ENCODE measurements at regions not wholly inside any gene's neighbourhood (a gene's known extent, or its start where the extent isn't known, plus 50 kb on each side); places are given as distances from the start of the nearest gene placed in this dataset.
"Not testable (repeated sequence)": the region's sequence is repeated elsewhere in the genome, so short reads cannot be mapped to it uniquely, and the experiment has no call there.

DNA sequence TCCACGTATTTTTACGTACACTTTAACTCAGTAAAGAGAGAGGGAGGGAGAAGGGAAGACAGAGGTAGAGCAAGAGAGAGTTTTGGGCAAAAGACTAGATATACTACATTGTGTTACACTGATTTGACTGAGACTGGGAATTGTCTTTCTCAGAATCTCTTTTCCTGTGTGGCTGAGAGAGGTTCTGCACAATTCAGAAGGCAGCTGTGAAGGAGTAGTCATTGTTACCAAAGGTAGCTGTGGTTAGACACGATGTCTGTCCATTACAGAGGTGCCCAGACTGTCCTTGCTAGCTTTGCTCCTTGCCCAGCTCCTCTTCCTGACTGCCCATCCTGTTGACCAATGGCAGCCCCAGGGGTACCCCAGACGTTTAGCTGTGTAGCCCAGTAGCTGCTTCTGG is 577.5 kb upstream of the CBLB start:
- H3K4me3 ChIP-seq (ENCODE audit: low read depth, low read length): no peak overlapping the region
- DNase-seq (ENCODE audit: low read depth): no peak
- no peak for TF ChIP-seq CTCF (IDR thresholded peaks at IDR 0.05; ENCODE audit: insufficient read depth, low read depth, low read length)

- DNase-seq (ENCODE audit: low read depth): peak; percentile 16
- no peak for TF ChIP-seq CTCF (IDR thresholded peaks at IDR 0.05; ENCODE audit: insufficient read depth, low read depth, low read length)
- no peak overlapping the region for H3K4me3 ChIP-seq (ENCODE audit: low read depth, low read length)
Observed at GRCh38 chr3:106447723-106448301, 579.0 kb upstream of the CBLB start.

- not testable (repeated sequence) for H3K4me3 ChIP-seq (ENCODE audit: low read depth, low read length); DNase-seq (ENCODE audit: low read depth)
Observed at GRCh38 chr3:106448372-106448966, 579.7 kb upstream of the CBLB start.

- TF ChIP-seq CTCF (IDR thresholded peaks at IDR 0.05; ENCODE audit: insufficient read depth, low read depth, low read length): no peak
- no peak for DNase-seq (ENCODE audit: low read depth)
- H3K4me3 ChIP-seq (ENCODE audit: low read depth, low read length): no peak overlapping the region
Observed at GRCh38 chr3:106452096-106452495, 583.3 kb upstream of the CBLB start.

DNA sequence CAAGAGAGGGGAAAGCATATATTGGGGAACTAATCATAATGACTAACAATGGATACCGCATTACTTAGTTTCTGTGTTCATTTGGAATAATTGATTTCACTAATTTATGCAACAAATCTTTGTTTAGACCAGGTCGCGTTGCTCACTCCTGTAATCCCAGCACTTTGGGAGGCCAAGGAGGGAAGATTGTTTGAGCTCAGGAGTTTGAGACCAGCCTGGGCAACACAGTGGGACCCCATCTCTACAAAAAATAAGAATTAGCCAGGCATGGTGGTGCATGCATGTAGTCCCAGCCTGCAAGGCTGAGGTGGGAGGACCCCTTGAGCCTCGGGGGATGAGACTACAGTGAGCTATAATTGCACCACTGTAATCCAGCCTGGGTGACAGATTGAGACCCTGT is 585.7 kb upstream of the CBLB start:
- TF ChIP-seq CTCF (IDR thresholded peaks at IDR 0.05; ENCODE audit: insufficient read depth, low read depth, low read length): no peak
- no peak for DNase-seq (ENCODE audit: low read depth)
- H3K4me3 ChIP-seq (ENCODE audit: low read depth, low read length): no peak overlapping the region

- peak; percentile 65 for DNase-seq (ENCODE audit: low read depth)
- TF ChIP-seq CTCF (IDR thresholded peaks at IDR 0.05; ENCODE audit: insufficient read depth, low read depth, low read length): no peak
- H3K4me3 ChIP-seq (ENCODE audit: low read depth, low read length): no peak overlapping the region
Observed at GRCh38 chr3:106457281-106458180, 588.7 kb upstream of the CBLB start.

GRCh38 chr3:106458952-106459351 is 590.1 kb upstream of the CBLB start:
- H3K4me3 ChIP-seq (ENCODE audit: low read depth, low read length): no peak overlapping the region
- no peak for DNase-seq (ENCODE audit: low read depth)
- TF ChIP-seq CTCF (IDR thresholded peaks at IDR 0.05; ENCODE audit: insufficient read depth, low read depth, low read length): no peak
